ENCODE measurements at regions not wholly inside any gene's neighbourhood (a gene's known extent, or its start where the extent isn't known, plus 50 kb on each side); places are given as distances from the start of the nearest gene placed in this dataset.

DNA sequence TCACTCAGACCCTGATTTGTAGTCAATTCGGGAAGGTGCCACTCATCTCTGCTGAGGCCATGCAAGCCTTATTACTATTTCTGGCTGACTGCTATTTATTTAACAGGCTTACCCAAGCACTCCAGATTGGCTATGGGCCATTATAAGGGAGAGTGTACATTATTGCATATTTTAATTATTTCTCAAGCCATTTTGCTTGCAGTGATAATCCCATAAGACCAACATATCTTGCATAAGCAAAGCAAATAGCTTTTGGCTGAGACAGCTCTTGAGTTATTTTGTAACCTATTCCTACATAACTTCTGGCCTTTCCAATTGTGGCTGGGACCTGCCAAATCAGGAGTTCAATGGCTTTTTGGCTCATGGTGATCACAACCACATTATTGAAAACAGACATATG, 509.6 kb upstream of the USP15 start:
- no peak for DNase-seq (ENCODE audit: low read depth in 1 of 2, low spot score in 1 of 2)
- H3K27ac ChIP-seq (replicated peaks), result no peak overlapping the region
- no peak overlapping the region for H3K4me3 ChIP-seq (replicated peaks; ENCODE audit: insufficient read depth, low read length)
- no peak for TF ChIP-seq POLR2AphosphoS5 (IDR thresholded peaks at IDR 0.05; ENCODE audit: low read depth)
- no peaks in the 10 kb centered on the region for H3K27me3 ChIP-seq (ENCODE audit: insufficient read depth, poor library complexity, severe bottlenecking)

DNA sequence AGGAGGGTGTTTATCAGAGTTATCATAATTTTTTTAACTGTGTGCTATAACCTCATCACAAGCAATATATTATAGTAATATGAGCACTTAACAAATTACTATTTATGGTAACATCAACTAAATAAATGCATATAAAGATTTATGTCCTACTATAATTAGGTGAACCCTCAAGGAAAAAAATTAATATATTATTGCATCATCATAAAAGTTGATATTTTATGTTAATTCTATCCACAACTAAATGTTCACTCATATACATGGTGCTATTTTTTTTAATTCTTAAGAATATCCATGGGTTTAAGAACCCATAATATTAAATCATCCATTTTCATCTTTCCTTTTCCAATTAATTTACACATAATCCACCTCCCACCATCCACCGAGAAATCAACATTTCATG, 506.0 kb upstream of the USP15 start:
- H3K4me3 ChIP-seq (replicated peaks; ENCODE audit: insufficient read depth, low read length), result no peak overlapping the region
- DNase-seq (ENCODE audit: low read depth in 1 of 2, low spot score in 1 of 2), result no peak
- no peaks in the 10 kb centered on the region for H3K27me3 ChIP-seq (ENCODE audit: insufficient read depth, poor library complexity, severe bottlenecking)
- no peak for TF ChIP-seq GABPA (IDR thresholded peaks at IDR 0.05; ENCODE audit: low read depth)
- no peak for TF ChIP-seq SPI1 (IDR thresholded peaks at IDR 0.05; ENCODE audit: borderline replicate concordance, low read depth)
- TF ChIP-seq, protein P1, sequence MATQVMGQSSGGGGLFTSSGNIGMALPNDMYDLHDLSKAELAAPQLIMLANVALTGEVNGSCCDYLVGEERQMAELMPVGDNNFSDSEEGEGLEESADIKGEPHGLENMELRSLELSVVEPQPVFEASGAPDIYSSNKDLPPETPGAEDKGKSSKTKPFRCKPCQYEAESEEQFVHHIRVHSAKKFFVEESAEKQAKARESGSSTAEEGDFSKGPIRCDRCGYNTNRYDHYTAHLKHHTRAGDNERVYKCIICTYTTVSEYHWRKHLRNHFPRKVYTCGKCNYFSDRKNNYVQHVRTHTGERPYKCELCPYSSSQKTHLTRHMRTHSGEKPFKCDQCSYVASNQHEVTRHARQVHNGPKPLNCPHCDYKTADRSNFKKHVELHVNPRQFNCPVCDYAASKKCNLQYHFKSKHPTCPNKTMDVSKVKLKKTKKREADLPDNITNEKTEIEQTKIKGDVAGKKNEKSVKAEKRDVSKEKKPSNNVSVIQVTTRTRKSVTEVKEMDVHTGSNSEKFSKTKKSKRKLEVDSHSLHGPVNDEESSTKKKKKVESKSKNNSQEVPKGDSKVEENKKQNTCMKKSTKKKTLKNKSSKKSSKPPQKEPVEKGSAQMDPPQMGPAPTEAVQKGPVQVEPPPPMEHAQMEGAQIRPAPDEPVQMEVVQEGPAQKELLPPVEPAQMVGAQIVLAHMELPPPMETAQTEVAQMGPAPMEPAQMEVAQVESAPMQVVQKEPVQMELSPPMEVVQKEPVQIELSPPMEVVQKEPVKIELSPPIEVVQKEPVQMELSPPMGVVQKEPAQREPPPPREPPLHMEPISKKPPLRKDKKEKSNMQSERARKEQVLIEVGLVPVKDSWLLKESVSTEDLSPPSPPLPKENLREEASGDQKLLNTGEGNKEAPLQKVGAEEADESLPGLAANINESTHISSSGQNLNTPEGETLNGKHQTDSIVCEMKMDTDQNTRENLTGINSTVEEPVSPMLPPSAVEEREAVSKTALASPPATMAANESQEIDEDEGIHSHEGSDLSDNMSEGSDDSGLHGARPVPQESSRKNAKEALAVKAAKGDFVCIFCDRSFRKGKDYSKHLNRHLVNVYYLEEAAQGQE (IDR thresholded peaks at IDR 0.05; ENCODE audit: insufficient replicate concordance, low read depth), result no peak
- TF ChIP-seq, protein P2, sequence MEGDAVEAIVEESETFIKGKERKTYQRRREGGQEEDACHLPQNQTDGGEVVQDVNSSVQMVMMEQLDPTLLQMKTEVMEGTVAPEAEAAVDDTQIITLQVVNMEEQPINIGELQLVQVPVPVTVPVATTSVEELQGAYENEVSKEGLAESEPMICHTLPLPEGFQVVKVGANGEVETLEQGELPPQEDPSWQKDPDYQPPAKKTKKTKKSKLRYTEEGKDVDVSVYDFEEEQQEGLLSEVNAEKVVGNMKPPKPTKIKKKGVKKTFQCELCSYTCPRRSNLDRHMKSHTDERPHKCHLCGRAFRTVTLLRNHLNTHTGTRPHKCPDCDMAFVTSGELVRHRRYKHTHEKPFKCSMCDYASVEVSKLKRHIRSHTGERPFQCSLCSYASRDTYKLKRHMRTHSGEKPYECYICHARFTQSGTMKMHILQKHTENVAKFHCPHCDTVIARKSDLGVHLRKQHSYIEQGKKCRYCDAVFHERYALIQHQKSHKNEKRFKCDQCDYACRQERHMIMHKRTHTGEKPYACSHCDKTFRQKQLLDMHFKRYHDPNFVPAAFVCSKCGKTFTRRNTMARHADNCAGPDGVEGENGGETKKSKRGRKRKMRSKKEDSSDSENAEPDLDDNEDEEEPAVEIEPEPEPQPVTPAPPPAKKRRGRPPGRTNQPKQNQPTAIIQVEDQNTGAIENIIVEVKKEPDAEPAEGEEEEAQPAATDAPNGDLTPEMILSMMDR (IDR thresholded peaks at IDR 0.05; ENCODE audit: insufficient read depth, low read length), result no peak
- no peak for TF ChIP-seq POLR2AphosphoS5 (IDR thresholded peaks at IDR 0.05; ENCODE audit: low read depth)
- H3K27ac ChIP-seq (replicated peaks), result no peak overlapping the region

DNA sequence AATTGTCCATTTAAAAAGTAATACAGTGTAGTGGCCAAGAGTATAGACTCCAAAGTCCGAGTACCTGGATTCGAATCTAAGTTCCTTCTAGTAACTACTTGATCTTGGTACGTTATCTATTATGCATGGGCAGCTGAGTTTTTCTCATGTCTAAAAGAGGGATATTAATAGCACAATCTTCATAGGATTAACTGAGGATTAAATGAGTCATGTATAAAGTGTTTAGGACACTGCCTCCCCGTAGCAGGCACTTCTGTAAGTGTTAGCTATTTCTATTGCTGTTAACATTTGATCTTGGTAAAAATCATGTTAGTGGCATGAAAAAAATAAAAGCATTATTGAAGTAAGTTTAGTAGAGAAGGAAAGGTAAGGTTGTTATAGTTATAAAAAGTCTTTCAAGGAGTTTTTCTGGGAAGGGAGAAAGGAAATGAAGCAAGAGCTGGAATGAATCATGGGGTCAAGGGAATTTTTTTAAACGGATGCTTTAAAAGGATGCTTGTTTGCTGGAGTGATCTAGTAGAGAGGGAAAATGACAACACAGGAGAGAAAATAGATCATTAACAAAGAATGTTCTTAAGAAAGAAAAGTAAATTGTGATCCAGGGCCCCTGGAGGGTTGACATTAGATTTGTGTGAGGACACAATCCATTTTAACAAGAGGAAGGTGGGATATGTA, 502.2 kb upstream of the USP15 start:
- Histone ChIP-seq H3K27me3 (ENCODE audit: insufficient read depth, poor library complexity, severe bottlenecking) (no peaks in the 10 kb centered on the region), H3K27ac (replicated peaks) (no peak overlapping the region), H3K4me3 (replicated peaks; ENCODE audit: insufficient read depth, low read length) (no peak overlapping the region)
- DNase-seq (ENCODE audit: low read depth in 1 of 2, low spot score in 1 of 2), result no peak
- no peak for TF ChIP-seq GABPA (IDR thresholded peaks at IDR 0.05; ENCODE audit: low read depth)
- no peak for TF ChIP-seq SPI1 (IDR thresholded peaks at IDR 0.05; ENCODE audit: borderline replicate concordance, low read depth)
- TF ChIP-seq, protein P2 (IDR thresholded peaks at IDR 0.05; ENCODE audit: insufficient read depth, low read length), result no peak
- TF ChIP-seq, protein P1 (IDR thresholded peaks at IDR 0.05; ENCODE audit: insufficient replicate concordance, low read depth), result no peak
- no peak for TF ChIP-seq POLR2AphosphoS5 (IDR thresholded peaks at IDR 0.05; ENCODE audit: low read depth)

DNA sequence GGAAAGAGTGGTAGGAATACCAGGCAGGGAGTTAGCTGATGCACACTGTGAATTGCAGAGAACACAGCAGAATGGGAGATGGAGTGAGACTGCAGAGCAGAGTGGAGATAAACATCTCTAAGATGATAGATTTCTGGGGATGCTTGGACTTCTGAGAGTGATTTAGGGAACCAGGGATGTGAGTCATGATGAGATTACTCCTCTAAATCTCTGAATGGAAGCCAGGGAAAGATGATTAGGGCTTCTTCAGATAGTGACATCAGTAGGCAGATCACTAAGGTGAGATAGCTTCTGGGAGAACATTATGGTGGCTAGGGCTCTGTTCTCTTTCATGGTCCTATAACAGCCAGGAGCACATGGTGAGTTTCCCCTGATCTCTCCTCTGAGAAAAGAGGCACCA, 501.5 kb upstream of the USP15 start:
- Histone ChIP-seq H3K4me3 (replicated peaks; ENCODE audit: insufficient read depth, low read length) (no peak overlapping the region), H3K27ac (replicated peaks) (no peak overlapping the region), H3K27me3 (ENCODE audit: insufficient read depth, poor library complexity, severe bottlenecking) (no peaks in the 10 kb centered on the region)
- no peak for DNase-seq (ENCODE audit: low read depth in 1 of 2, low spot score in 1 of 2)
- TF ChIP-seq, protein P1 (IDR thresholded peaks at IDR 0.05; ENCODE audit: insufficient replicate concordance, low read depth), result no peak
- TF ChIP-seq GABPA (IDR thresholded peaks at IDR 0.05; ENCODE audit: low read depth) (no peak), POLR2AphosphoS5 (IDR thresholded peaks at IDR 0.05; ENCODE audit: low read depth) (no peak), SPI1 (IDR thresholded peaks at IDR 0.05; ENCODE audit: borderline replicate concordance, low read depth) (no peak)
- TF ChIP-seq, protein P2 (IDR thresholded peaks at IDR 0.05; ENCODE audit: insufficient read depth, low read length), result no peak
